ENCODE measurements at regions not wholly inside any gene's neighbourhood (a gene's known extent, or its start where the extent isn't known, plus 50 kb on each side); places are given as distances from the start of the nearest gene placed in this dataset.

DNA sequence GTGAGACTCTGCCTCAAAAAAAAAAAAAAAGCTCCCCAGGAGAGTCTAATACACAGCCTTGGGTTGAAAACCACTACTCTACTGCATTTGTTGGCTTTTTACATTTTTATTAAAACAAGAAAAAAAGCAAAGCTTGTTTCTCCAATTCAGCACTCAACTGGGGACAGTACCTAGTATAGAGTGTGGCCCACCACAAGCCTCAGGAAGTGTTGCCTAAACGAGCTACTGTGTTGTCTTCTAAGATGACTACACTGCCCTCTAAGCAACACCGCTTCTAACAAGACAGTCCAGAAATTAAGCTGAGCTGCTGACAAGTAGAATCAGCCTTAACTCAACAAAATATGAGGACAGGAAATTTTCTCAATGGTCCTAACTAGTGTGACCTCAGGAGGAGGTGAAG lies 522.2 kb downstream of the FGF9 start:
- TF ChIP-seq, protein P1, sequence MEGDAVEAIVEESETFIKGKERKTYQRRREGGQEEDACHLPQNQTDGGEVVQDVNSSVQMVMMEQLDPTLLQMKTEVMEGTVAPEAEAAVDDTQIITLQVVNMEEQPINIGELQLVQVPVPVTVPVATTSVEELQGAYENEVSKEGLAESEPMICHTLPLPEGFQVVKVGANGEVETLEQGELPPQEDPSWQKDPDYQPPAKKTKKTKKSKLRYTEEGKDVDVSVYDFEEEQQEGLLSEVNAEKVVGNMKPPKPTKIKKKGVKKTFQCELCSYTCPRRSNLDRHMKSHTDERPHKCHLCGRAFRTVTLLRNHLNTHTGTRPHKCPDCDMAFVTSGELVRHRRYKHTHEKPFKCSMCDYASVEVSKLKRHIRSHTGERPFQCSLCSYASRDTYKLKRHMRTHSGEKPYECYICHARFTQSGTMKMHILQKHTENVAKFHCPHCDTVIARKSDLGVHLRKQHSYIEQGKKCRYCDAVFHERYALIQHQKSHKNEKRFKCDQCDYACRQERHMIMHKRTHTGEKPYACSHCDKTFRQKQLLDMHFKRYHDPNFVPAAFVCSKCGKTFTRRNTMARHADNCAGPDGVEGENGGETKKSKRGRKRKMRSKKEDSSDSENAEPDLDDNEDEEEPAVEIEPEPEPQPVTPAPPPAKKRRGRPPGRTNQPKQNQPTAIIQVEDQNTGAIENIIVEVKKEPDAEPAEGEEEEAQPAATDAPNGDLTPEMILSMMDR (IDR thresholded peaks at IDR 0.05) = no peak
- no peak for TF ChIP-seq POLR2A (IDR thresholded peaks at IDR 0.05)
